Central memory CD8-positive, alpha-beta T cell (primary cell): ENCODE measurements at regions not wholly inside any gene's neighbourhood (a gene's known extent, or its start where the extent isn't known, plus 50 kb on each side); places are given as distances from the start of the nearest gene placed in this dataset.

Experiments
- ATAC-seq: fragments of 150-1000 bp; cut with Tn5 transposase; replicated peaks from 2 replicates; pipeline ENCODE4 v1.10.0; 2022; ENCODE audit warnings: mild to moderate bottlenecking, moderate FRiP score, moderate number of reproducible peaks; ENCODE audit not compliant: poor library complexity, severe bottlenecking; ENCODE audit errors: extremely low read depth
- DNase-seq, 2 donors: peaks; one replicate each; pipeline ENCODE4 v3.0.0; 2021; ENCODE audit warnings: low spot score in 2 of 2
- H3K27ac Mint-ChIP-seq: one replicate; pipeline ENCODE4 v1.8.0; 2022; ENCODE audit warnings: low read depth, mild to moderate bottlenecking, moderate library complexity, mixed read lengths
- H3K27me3 Mint-ChIP-seq: one replicate; pipeline ENCODE4 v1.8.0; 2022; ENCODE audit warnings: mixed read lengths
- H3K36me3 Mint-ChIP-seq: one replicate; pipeline ENCODE4 v1.8.0; 2022; ENCODE audit warnings: mild to moderate bottlenecking, moderate library complexity, mixed read lengths; ENCODE audit not compliant: insufficient read depth
- H3K4me1 Mint-ChIP-seq: one replicate; pipeline ENCODE4 v1.8.0; 2022; ENCODE audit warnings: mixed read lengths
- H3K4me3 Mint-ChIP-seq: one replicate; pipeline ENCODE4 v1.8.0; 2022; ENCODE audit warnings: mild to moderate bottlenecking, moderate library complexity, mixed read lengths
- H3K9me3 Mint-ChIP-seq: one replicate; pipeline ENCODE4 v1.8.0; 2022; ENCODE audit warnings: mixed read lengths

GRCh38 chr14:44271006-44271405, 236.1 kb downstream of the FSCB start:
- no peaks in the 10 kb centered on the region for H3K27me3 Mint-ChIP-seq
- ATAC-seq (no peak), DNase-seq (no peak)
- no peaks in the 10 kb centered on the region for H3K4me1 Mint-ChIP-seq
- H3K4me3 Mint-ChIP-seq: no peak overlapping the region
- peaks cover 23% of the 10 kb centered on the region for H3K9me3 Mint-ChIP-seq
- H3K36me3 Mint-ChIP-seq: no peaks in the 10 kb centered on the region
- no peak overlapping the region for H3K27ac Mint-ChIP-seq

- DNase-seq: no peak
- no peak overlapping the region for H3K27ac Mint-ChIP-seq
- H3K4me3 Mint-ChIP-seq: no peak overlapping the region
- H3K4me1 Mint-ChIP-seq: no peaks in the 10 kb centered on the region
- no peaks in the 10 kb centered on the region for H3K36me3 Mint-ChIP-seq
- H3K27me3 Mint-ChIP-seq: no peaks in the 10 kb centered on the region
- ATAC-seq: no peak
- H3K9me3 Mint-ChIP-seq: peaks cover 38% of the 10 kb centered on the region
These were observed 241.8 kb downstream of the FSCB start for GRCh38 chr14:44265246-44265645.

DNA sequence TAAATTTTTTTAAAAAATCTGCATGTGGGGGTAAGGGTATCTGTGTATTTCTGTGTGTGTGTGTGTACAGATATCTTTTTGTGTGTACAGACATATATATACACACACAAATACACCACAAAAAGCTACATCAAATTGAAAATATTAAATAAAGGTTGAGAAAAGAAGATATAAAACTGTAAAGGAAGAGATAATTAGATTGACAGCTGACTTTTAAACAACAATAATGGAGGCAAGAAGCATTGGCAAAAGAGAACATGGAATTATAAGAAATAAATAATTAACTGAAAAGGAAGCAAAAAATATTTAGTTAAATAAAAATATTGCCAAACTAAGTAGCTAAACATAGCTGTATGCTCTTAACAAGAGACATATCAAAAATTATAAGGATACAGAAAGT, 291.4 kb downstream of the FSCB start:
- Mint-ChIP-seq H3K9me3 (peaks cover 6% of the 10 kb centered on the region), H3K4me1 (no peaks in the 10 kb centered on the region), H3K36me3 (no peaks in the 10 kb centered on the region), H3K27me3 (no peaks in the 10 kb centered on the region), H3K4me3 (no peak overlapping the region), H3K27ac (no peak overlapping the region)
- ATAC-seq (no peak), DNase-seq (no peak)

DNA sequence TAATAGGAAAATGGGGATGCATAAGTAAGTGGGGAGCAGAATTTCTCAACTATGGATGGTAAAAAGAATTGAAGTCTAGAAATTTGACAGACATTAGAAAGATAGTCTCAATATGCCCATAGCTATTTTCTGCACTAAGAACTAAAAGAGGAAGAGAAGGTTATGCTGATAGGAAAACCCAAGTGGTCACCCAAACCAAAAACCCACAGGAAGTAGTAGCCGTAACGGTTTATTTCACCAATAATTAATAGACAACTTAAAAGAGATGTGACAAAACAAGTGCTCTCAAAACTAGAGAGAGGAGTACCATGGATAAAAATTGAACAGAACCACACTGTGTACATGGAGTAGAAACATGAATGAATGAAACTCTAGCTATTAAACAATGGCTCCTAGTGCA, 295.4 kb downstream of the FSCB start:
- no peaks in the 10 kb centered on the region for H3K4me1 Mint-ChIP-seq
- no peaks in the 10 kb centered on the region for H3K9me3 Mint-ChIP-seq
- DNase-seq (no peak), ATAC-seq (no peak)
- H3K36me3 Mint-ChIP-seq: no peaks in the 10 kb centered on the region
- no peak overlapping the region for H3K27ac Mint-ChIP-seq
- no peaks in the 10 kb centered on the region for H3K27me3 Mint-ChIP-seq
- no peak overlapping the region for H3K4me3 Mint-ChIP-seq

DNA sequence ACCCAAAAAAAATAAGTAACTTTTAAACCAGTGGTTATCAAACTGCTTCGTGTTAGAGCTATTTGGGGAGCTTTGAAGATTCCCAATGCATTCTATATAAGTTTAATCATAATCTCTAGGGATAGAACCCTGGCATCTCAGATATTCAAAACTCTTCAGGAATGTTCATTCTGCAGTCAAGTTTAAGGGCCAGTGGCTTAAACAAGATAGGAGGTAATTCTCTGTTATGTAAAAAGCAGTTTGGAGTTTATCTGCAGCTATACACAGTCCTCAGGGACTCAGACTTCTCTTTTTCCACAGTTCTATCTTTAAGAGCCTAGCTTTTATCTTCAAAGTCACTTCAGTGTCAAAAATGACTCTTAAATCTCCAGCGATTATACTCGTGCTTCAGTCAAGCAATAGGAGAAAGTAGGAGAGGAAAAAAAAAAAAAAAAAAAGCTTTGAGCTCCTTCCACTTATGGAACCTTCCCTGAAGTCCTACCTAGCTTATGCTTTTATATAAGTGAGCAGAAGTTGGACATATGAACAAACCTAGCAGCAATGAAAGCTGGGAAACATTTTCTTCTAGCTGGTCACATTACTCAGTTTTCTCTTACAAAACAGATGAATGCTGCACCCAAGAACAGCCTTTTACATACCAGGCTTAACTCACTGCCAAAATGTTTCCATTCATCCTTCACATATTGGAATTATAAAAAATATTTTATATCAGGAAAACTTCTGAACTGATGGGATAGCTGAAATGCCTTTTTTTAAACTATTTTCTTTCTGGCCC, 302.8 kb downstream of the FSCB start:
- no peaks in the 10 kb centered on the region for H3K4me1 Mint-ChIP-seq
- no peaks in the 10 kb centered on the region for H3K27me3 Mint-ChIP-seq
- H3K4me3 Mint-ChIP-seq: no peak overlapping the region
- ATAC-seq (no peak), DNase-seq (no peak)
- no peak overlapping the region for H3K27ac Mint-ChIP-seq
- peaks cover 6% of the 10 kb centered on the region for H3K9me3 Mint-ChIP-seq
- no peaks in the 10 kb centered on the region for H3K36me3 Mint-ChIP-seq

GRCh38 chr14:44180975-44181374, 326.1 kb downstream of the FSCB start:
- ATAC-seq: no peak
- Mint-ChIP-seq H3K27ac (no peak overlapping the region), H3K27me3 (no peaks in the 10 kb centered on the region), H3K4me1 (no peaks in the 10 kb centered on the region), H3K9me3 (peaks cover 23% of the 10 kb centered on the region), H3K36me3 (no peaks in the 10 kb centered on the region), H3K4me3 (no peak overlapping the region)
- no peak for DNase-seq

DNA sequence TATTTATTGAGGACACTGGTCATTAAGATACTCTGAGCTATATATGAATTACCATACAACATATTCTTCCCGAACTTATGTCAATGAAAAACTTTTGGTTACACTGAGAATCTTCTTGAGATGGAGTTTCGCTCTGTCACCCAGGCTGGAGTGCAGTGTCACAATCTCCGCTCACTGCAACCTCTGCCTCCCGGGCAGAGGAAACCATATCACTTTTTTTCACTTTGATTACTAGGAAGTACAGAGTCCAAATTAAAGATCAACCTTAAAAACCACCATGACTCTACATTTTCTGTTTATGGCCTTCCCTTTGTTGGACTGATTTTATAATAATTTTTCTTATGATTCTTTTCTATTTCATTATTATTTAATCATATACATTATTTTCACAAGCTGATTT, 336.5 kb downstream of the FSCB start:
- H3K27ac Mint-ChIP-seq: no peak overlapping the region

GRCh38 chr14:44170101-44170500, 337.0 kb downstream of the FSCB start:
- no peak for DNase-seq
- H3K27me3 Mint-ChIP-seq: no peaks in the 10 kb centered on the region
- H3K27ac Mint-ChIP-seq: no peak overlapping the region
- no peak for ATAC-seq
- H3K4me3 Mint-ChIP-seq: no peak overlapping the region
- H3K36me3 Mint-ChIP-seq: no peaks in the 10 kb centered on the region
- peaks cover 29% of the 10 kb centered on the region for H3K9me3 Mint-ChIP-seq
- no peaks in the 10 kb centered on the region for H3K4me1 Mint-ChIP-seq

More for the DNA sequence above, 336.5 kb downstream of the FSCB start:
- H3K4me1 Mint-ChIP-seq: no peaks in the 10 kb centered on the region
- no peak for ATAC-seq
- no peak overlapping the region for H3K4me3 Mint-ChIP-seq
- H3K36me3 Mint-ChIP-seq: no peaks in the 10 kb centered on the region
- no peak for DNase-seq
- H3K27me3 Mint-ChIP-seq: no peaks in the 10 kb centered on the region
- H3K9me3 Mint-ChIP-seq: peaks cover 32% of the 10 kb centered on the region

GRCh38 chr14:44168566-44168965, 338.5 kb downstream of the FSCB start:
- no peak for ATAC-seq
- Mint-ChIP-seq H3K4me1 (no peaks in the 10 kb centered on the region), H3K4me3 (no peak overlapping the region), H3K9me3 (peaks cover 20% of the 10 kb centered on the region), H3K36me3 (no peaks in the 10 kb centered on the region), H3K27me3 (no peaks in the 10 kb centered on the region), H3K27ac (no peak overlapping the region)
- no peak for DNase-seq

DNA sequence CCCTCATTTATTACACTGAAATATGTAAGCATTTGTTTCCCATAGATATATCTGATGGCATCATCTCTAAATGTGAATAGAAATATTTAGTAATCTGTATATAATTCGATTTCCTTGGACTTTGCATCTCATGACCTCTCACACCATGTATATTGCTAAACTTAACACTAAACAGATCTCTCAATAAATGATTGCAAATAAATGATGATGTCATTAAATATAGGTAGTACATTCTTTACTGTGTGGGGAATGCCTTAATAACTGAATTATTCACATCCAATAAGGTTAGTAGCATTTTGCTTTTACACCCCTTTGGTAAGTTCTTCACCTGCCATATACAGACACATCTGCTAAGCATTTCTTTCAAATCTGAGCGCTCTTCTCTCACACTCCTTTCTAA, 340.5 kb downstream of the FSCB start:
- no peaks in the 10 kb centered on the region for H3K4me1 Mint-ChIP-seq
- peaks cover 25% of the 10 kb centered on the region for H3K9me3 Mint-ChIP-seq
- H3K36me3 Mint-ChIP-seq: no peaks in the 10 kb centered on the region
- ATAC-seq (no peak), DNase-seq (no peak)
- H3K27me3 Mint-ChIP-seq: no peaks in the 10 kb centered on the region
- H3K27ac Mint-ChIP-seq: no peak overlapping the region
- no peak overlapping the region for H3K4me3 Mint-ChIP-seq

GRCh38 chr14:44165936-44166335, 341.1 kb downstream of the FSCB start:
- Mint-ChIP-seq H3K36me3 (no peaks in the 10 kb centered on the region), H3K9me3 (peaks cover 25% of the 10 kb centered on the region), H3K4me1 (no peaks in the 10 kb centered on the region), H3K27ac (no peak overlapping the region), H3K4me3 (no peak overlapping the region), H3K27me3 (no peaks in the 10 kb centered on the region)
- ATAC-seq: no peak
- DNase-seq: no peak

DNA sequence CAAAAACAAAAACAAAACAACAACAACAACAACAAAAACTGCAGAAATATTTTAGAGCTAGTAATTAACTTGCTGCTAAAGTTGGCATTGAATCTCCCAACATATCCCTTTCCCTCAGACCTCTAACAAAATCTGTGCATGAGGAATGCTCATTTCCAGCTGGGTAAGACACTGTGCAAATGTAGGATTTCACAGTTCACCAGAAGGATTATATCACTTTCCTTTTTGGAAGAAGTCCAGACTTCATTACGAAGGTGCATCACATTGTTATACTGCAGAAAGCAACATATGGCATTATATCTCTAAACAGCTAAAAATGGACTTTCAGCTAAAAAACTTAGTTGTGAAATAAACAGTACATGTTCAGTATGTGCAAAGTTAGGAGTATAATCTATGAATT, 341.8 kb downstream of the FSCB start:
- no peaks in the 10 kb centered on the region for H3K36me3 Mint-ChIP-seq
- no peak overlapping the region for H3K27ac Mint-ChIP-seq
- peaks cover 25% of the 10 kb centered on the region for H3K9me3 Mint-ChIP-seq
- no peak overlapping the region for H3K4me3 Mint-ChIP-seq
- ATAC-seq: no peak
- H3K4me1 Mint-ChIP-seq: no peaks in the 10 kb centered on the region
- no peak for DNase-seq
- no peaks in the 10 kb centered on the region for H3K27me3 Mint-ChIP-seq

DNA sequence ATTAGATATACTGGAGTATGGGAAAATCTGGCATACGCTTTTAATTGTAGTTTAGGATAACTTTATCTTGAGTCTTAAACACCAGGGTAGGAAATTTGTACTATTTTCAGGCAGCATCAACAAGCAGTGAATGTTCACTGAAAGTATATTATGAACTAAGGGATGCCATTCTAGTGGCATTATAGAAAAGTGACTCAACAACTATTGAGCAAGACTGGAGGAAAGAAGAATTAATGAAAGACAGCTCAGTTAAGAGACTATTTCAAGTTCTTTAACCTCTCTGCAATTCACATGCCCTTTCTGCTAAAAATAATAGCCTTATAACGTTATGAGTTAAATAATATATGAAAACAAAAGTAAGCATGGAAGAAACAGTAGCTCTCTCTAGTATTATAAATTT, 343.1 kb downstream of the FSCB start:
- Mint-ChIP-seq H3K9me3 (peaks cover 25% of the 10 kb centered on the region), H3K4me3 (no peak overlapping the region), H3K36me3 (no peaks in the 10 kb centered on the region), H3K27me3 (no peaks in the 10 kb centered on the region), H3K27ac (no peak overlapping the region), H3K4me1 (no peaks in the 10 kb centered on the region)
- no peak for ATAC-seq
- no peak for DNase-seq
